ENCODE measurements at regions not wholly inside any gene's neighbourhood (a gene's known extent, or its start where the extent isn't known, plus 50 kb on each side); places are given as distances from the start of the nearest gene placed in this dataset.

DNA sequence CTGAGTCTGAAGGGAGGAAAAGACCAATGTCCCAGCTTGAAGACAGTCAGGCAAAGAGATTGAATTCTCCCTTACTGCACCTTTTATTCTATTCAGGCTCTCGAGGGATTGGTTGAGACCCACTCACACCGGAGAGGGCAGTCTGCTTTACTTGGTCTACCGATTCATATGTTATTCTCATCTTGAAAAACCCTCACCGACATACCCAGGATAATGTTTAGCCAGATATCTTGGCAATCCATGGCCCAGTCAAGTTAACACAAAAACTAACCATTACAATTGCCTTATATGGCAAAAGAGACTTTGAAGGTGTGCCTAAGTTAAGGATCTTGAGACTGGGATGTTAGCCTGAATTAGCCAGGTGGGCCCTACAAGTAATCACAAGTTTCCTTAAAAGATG, 53.8 kb upstream of the BET1 start (continued):
- TF ChIP-seq, protein P1, sequence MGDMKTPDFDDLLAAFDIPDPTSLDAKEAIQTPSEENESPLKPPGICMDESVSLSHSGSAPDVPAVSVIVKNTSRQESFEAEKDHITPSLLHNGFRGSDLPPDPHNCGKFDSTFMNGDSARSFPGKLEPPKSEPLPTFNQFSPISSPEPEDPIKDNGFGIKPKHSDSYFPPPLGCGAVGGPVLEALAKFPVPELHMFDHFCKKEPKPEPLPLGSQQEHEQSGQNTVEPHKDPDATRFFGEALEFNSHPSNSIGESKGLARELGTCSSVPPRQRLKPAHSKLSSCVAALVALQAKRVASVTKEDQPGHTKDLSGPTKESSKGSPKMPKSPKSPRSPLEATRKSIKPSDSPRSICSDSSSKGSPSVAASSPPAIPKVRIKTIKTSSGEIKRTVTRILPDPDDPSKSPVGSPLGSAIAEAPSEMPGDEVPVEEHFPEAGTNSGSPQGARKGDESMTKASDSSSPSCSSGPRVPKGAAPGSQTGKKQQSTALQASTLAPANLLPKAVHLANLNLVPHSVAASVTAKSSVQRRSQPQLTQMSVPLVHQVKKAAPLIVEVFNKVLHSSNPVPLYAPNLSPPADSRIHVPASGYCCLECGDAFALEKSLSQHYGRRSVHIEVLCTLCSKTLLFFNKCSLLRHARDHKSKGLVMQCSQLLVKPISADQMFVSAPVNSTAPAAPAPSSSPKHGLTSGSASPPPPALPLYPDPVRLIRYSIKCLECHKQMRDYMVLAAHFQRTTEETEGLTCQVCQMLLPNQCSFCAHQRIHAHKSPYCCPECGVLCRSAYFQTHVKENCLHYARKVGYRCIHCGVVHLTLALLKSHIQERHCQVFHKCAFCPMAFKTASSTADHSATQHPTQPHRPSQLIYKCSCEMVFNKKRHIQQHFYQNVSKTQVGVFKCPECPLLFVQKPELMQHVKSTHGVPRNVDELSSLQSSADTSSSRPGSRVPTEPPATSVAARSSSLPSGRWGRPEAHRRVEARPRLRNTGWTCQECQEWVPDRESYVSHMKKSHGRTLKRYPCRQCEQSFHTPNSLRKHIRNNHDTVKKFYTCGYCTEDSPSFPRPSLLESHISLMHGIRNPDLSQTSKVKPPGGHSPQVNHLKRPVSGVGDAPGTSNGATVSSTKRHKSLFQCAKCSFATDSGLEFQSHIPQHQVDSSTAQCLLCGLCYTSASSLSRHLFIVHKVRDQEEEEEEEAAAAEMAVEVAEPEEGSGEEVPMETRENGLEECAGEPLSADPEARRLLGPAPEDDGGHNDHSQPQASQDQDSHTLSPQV (IDR thresholded peaks at IDR 0.05): no peak
- no peak for TF ChIP-seq EGR1 (conservative IDR thresholded peaks at IDR 0.05)
- TF ChIP-seq RFX1 (IDR thresholded peaks at IDR 0.05): no peak
- no peak for TF ChIP-seq RFX7 (CRISPR knock-in tag; IDR thresholded peaks at IDR 0.05)
- TF ChIP-seq ZC3H8 (IDR thresholded peaks at IDR 0.05): no peak

DNA sequence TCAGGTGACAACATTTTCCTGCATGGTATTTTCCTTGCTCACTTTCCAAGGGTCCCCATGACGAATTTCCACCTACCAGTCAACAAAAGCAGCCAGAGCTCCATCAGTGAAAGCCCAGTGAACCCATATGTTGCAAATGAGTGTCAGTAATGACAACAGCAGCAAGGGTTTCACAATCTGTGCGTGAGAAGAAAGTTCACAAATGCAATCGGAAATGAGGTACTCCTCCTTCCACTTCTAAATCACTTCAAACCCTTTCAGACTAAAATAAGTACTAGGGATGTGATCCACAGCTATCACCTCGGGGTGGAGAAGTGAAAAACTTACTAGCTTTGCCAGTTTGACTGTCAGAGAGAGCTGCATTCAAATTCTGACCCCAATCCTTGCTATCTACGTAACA, 55.6 kb upstream of the BET1 start:
- H3K4me1 ChIP-seq (replicated peaks in 1 of 2; ENCODE audit: control insufficient read depth in 2 of 2, insufficient read depth in 2 of 2, low read length in 2 of 2): no peaks in the 10 kb centered on the region
- in situ Hi-C loops (cut with MboI): no loop called here
- H3K9ac ChIP-seq (ENCODE audit: insufficient read depth in 1 of 2, low read depth in 2 of 2, low read length in 2 of 2): no peak overlapping the region
- FAIRE-seq: no peak
- 0% methylated on average over 5 of the region's 5 CpGs for WGBS (ENCODE audit: insufficient coverage, low coverage, missing lambda C conversion rate)
- H4K20me1 ChIP-seq (replicated peaks; ENCODE audit: control insufficient read depth, insufficient read depth, low read length): no peaks in the 10 kb centered on the region
- no peak overlapping the region for H3K4me3 ChIP-seq
- H2AFZ ChIP-seq (ENCODE audit: low read depth, low read length): no peak overlapping the region
- intact Hi-C loops (cut with micrococcal nuclease): no loop called here
- no peak for DNase-seq (ENCODE audit: extremely low read depth in 1 of 4, low spot score in 3 of 4)
- H3K4me2 ChIP-seq (ENCODE audit: insufficient read depth, low read length): no peak overlapping the region
- ChIA-PET POLR2A (interaction anchor here (1.5 kb wide), 1 partner anchor 9 kb away, joined by 4 read pairs; no protein-coding TSS in a partner anchor), CTCF (ENCODE audit: low intra/inter-chr PET ratio) (no interaction called here)
- H3K27me3 ChIP-seq (ENCODE audit: control insufficient read depth in 2 of 2, insufficient read depth in 2 of 2, low read length in 2 of 2): peaks cover 9 to 16% of the 10 kb centered on the region in 2 experiments
- ATAC-seq: no peak
- BruUV-seq (replicated peaks): no TSS peak
- H3K9me3 ChIP-seq (replicated peaks; ENCODE audit: control insufficient read depth, insufficient read depth, low read depth, low read length): no peaks in the 10 kb centered on the region
- no peak overlapping the region for H3K27ac ChIP-seq (ENCODE audit: extremely low read depth, low read depth, low read length)
- H3K79me2 ChIP-seq (ENCODE audit: control insufficient read depth, insufficient read depth, low read length): no peaks in the 10 kb centered on the region
- no peaks in the 10 kb centered on the region for H3K36me3 ChIP-seq (ENCODE audit: control insufficient read depth, insufficient read depth, low read length)
- no peaks in the 10 kb centered on the region for H3K9me1 ChIP-seq (ENCODE audit: control insufficient read depth, insufficient read depth, low read length)
- TF ChIP-seq CEBPB (tag; IDR thresholded peaks at IDR 0.05): peak; percentile 33; the same call in 1 of the 2 replicates
- no peak for TF ChIP-seq FOXM1 (IDR thresholded peaks at IDR 0.05; ENCODE audit: low read depth)
- TF ChIP-seq FOXM1 (CRISPR knock-in tag; IDR thresholded peaks at IDR 0.05; ENCODE audit: low read depth): no peak
